Breast epithelium (tissue), 3 donors: ENCODE measurements at regions not wholly inside any gene's neighbourhood (a gene's known extent, or its start where the extent isn't known, plus 50 kb on each side); places are given as distances from the start of the nearest gene placed in this dataset.

Experiments
- CTCF ChIP-seq, 3 donors: fragments of 450-650 bp; IDR thresholded peaks; one replicate each; pipeline ENCODE4 v1.5.1; 2016 to 2017; ENCODE audit warnings: antibody characterized with exemption in 3 of 3, mild to moderate bottlenecking in 3 of 3, moderate library complexity in 3 of 3
- POLR2A ChIP-seq: fragments of 450-650 bp; IDR thresholded peaks from one replicate; pipeline ENCODE4 v1.6.1; 2016; ENCODE audit warnings: antibody characterized with exemption, mild to moderate bottlenecking, moderate library complexity
- POLR2AphosphoS5 ChIP-seq, 3 donors: sonication (generic); formaldehyde crosslinking; IDR thresholded peaks; one replicate each; pipeline ENCODE4 v1.6.1; 2017; ENCODE audit warnings: antibody characterized with exemption in 3 of 3

- TF ChIP-seq CTCF (IDR thresholded peaks at IDR 0.05): no peak
- TF ChIP-seq POLR2AphosphoS5 (IDR thresholded peaks at IDR 0.05): no peak
- no peak for TF ChIP-seq POLR2A
These were observed 463.7 kb upstream of the WWC1 start for GRCh38 chr5:167827766-167828165.
